Keratinocyte (primary cell): ENCODE measurements at regions not wholly inside any gene's neighbourhood (a gene's known extent, or its start where the extent isn't known, plus 50 kb on each side); places are given as distances from the start of the nearest gene placed in this dataset.

Source experiments
- EZH2 ChIP-seq: IDR thresholded peaks from one replicate; pipeline ENCODE4 v1.6.1; 2012; ENCODE audit warnings: inconsistent platforms, mild to moderate bottlenecking, low read length, moderate library complexity
- TF ChIP-seq, protein P1 (sequence below), 3 experiments: IDR thresholded peaks in 1 of 3; conservative IDR thresholded peaks in 1 of 3; optimal IDR thresholded peaks in 1 of 3; 2 replicates in 2 of 3; 3 replicates in 1 of 3; pipeline versions ENCODE3 to v1.5.1; 2011; ENCODE audit warnings: low read length in 3 of 3, mild to moderate bottlenecking in 3 of 3, moderate library complexity in 2 of 3, control low read depth in 1 of 3, inconsistent platforms in 1 of 3; ENCODE audit not compliant: insufficient read depth in 2 of 3; ENCODE audit errors: extremely low read depth in 1 of 3

DNA sequence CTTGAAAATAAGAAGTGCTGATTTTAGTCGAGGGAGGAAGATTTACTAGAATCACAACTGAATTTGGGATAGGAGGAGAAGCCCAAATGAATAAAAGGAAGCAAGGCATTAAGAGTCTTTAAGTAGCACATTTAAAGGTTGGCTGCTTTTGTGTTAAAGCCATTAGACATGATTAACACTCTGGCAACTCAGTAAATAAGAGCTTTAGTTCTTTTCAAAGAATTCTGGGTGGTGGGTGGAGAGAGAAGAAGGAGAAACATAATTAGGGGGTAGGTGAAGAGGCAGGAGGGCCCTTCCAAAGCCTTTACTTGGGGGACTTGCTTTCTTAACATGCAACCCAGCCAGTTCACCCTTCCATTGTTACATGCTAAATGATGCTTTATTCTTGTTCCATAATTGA, 284.6 kb upstream of the SEL1L start:
- TF ChIP-seq, protein P1, sequence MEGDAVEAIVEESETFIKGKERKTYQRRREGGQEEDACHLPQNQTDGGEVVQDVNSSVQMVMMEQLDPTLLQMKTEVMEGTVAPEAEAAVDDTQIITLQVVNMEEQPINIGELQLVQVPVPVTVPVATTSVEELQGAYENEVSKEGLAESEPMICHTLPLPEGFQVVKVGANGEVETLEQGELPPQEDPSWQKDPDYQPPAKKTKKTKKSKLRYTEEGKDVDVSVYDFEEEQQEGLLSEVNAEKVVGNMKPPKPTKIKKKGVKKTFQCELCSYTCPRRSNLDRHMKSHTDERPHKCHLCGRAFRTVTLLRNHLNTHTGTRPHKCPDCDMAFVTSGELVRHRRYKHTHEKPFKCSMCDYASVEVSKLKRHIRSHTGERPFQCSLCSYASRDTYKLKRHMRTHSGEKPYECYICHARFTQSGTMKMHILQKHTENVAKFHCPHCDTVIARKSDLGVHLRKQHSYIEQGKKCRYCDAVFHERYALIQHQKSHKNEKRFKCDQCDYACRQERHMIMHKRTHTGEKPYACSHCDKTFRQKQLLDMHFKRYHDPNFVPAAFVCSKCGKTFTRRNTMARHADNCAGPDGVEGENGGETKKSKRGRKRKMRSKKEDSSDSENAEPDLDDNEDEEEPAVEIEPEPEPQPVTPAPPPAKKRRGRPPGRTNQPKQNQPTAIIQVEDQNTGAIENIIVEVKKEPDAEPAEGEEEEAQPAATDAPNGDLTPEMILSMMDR (optimal IDR thresholded peaks at IDR 0.05 in 1 of 3, IDR thresholded peaks at IDR 0.05 in 1 of 3, conservative IDR thresholded peaks at IDR 0.05 in 1 of 3; ENCODE audit: extremely low read depth in 1 of 3, insufficient read depth in 2 of 3, low read length in 3 of 3) = no peak
- TF ChIP-seq EZH2 = no peak
